ENCODE measurements at regions not wholly inside any gene's neighbourhood (a gene's known extent, or its start where the extent isn't known, plus 50 kb on each side); places are given as distances from the start of the nearest gene placed in this dataset.

- H3K4me3 ChIP-seq (ENCODE audit: extremely low read depth, insufficient read depth, low read length, poor library complexity, severe bottlenecking), result no peak overlapping the region
- 92 to 95% methylated on average over 7 to 12 of the region's 16 CpGs for WGBS, 2 experiments (ENCODE audit: insufficient coverage in 2 of 2)
- no peaks in the 10 kb centered on the region for H3K4me1 ChIP-seq (ENCODE audit: control insufficient read depth, insufficient read depth, low read length, poor library complexity, severe bottlenecking)
- no peaks in the 10 kb centered on the region for H3K36me3 ChIP-seq (ENCODE audit: control insufficient read depth, insufficient read depth, low read length)
- no peaks in the 10 kb centered on the region for H3K9me3 ChIP-seq (ENCODE audit: control insufficient read depth, low read length)
- H3K27ac ChIP-seq (ENCODE audit: low read depth, low read length, severe bottlenecking), result no peak overlapping the region
These were observed 428.5 kb downstream of the IRS2 start for GRCh38 chr13:109357751-109358471.

GRCh38 chr13:109355875-109356434 lies 430.4 kb downstream of the IRS2 start:
- Histone ChIP-seq H3K36me3 (ENCODE audit: control insufficient read depth, insufficient read depth, low read length) (no peaks in the 10 kb centered on the region), H3K27ac (ENCODE audit: low read depth, low read length, severe bottlenecking) (no peak overlapping the region), H3K4me3 (ENCODE audit: extremely low read depth, insufficient read depth, low read length, poor library complexity, severe bottlenecking) (no peak overlapping the region), H3K4me1 (ENCODE audit: control insufficient read depth, insufficient read depth, low read length, poor library complexity, severe bottlenecking) (no peaks in the 10 kb centered on the region), H3K9me3 (ENCODE audit: control insufficient read depth, low read length) (no peaks in the 10 kb centered on the region)
- 91 to 94% methylated on average over 18 of the region's 21 CpGs for WGBS, 2 experiments (ENCODE audit: insufficient coverage in 2 of 2)

GRCh38 chr13:109355166-109355565 lies 431.2 kb downstream of the IRS2 start:
- H3K27ac ChIP-seq (ENCODE audit: low read depth, low read length, severe bottlenecking), result no peak overlapping the region
- no peak overlapping the region for H3K4me3 ChIP-seq (ENCODE audit: extremely low read depth, insufficient read depth, low read length, poor library complexity, severe bottlenecking)
- WGBS, 2 experiments (ENCODE audit: insufficient coverage in 2 of 2), result no CpG with 5 or more reads among the region's 4 CpGs
- H3K36me3 ChIP-seq (ENCODE audit: control insufficient read depth, insufficient read depth, low read length), result no peaks in the 10 kb centered on the region
- no peaks in the 10 kb centered on the region for H3K4me1 ChIP-seq (ENCODE audit: control insufficient read depth, insufficient read depth, low read length, poor library complexity, severe bottlenecking)
- H3K9me3 ChIP-seq (ENCODE audit: control insufficient read depth, low read length), result no peaks in the 10 kb centered on the region

GRCh38 chr13:109351236-109351635 lies 435.1 kb downstream of the IRS2 start:
- H3K27ac ChIP-seq (ENCODE audit: low read depth, low read length, severe bottlenecking), result no peak overlapping the region
- no peaks in the 10 kb centered on the region for H3K9me3 ChIP-seq (ENCODE audit: control insufficient read depth, low read length)
- WGBS, 2 experiments (ENCODE audit: insufficient coverage in 2 of 2), result no CpG with 5 or more reads among the region's 1 CpG
- no peaks in the 10 kb centered on the region for H3K36me3 ChIP-seq (ENCODE audit: control insufficient read depth, insufficient read depth, low read length)
- H3K4me3 ChIP-seq (ENCODE audit: extremely low read depth, insufficient read depth, low read length, poor library complexity, severe bottlenecking), result no peak overlapping the region
- H3K4me1 ChIP-seq (ENCODE audit: control insufficient read depth, insufficient read depth, low read length, poor library complexity, severe bottlenecking), result peaks cover under 1% of the 10 kb centered on the region

- no peaks in the 10 kb centered on the region for H3K9me3 ChIP-seq (ENCODE audit: control insufficient read depth, low read length)
- WGBS, 2 experiments (ENCODE audit: insufficient coverage in 2 of 2), result no CpG with 5 or more reads among the region's 3 CpGs
- H3K4me1 ChIP-seq (ENCODE audit: control insufficient read depth, insufficient read depth, low read length, poor library complexity, severe bottlenecking), result peaks cover 24% of the 10 kb centered on the region
- H3K36me3 ChIP-seq (ENCODE audit: control insufficient read depth, insufficient read depth, low read length), result no peaks in the 10 kb centered on the region
- H3K27ac ChIP-seq (ENCODE audit: low read depth, low read length, severe bottlenecking), result no peak overlapping the region
- no peak overlapping the region for H3K4me3 ChIP-seq (ENCODE audit: extremely low read depth, insufficient read depth, low read length, poor library complexity, severe bottlenecking)
These were observed 437.7 kb downstream of the IRS2 start for GRCh38 chr13:109348519-109349258.

GRCh38 chr13:109346060-109346459 lies 440.3 kb downstream of the IRS2 start:
- H3K36me3 ChIP-seq (ENCODE audit: control insufficient read depth, insufficient read depth, low read length), result no peaks in the 10 kb centered on the region
- no peak overlapping the region for H3K4me3 ChIP-seq (ENCODE audit: extremely low read depth, insufficient read depth, low read length, poor library complexity, severe bottlenecking)
- WGBS, 2 experiments (ENCODE audit: insufficient coverage in 2 of 2), result 71 to 82% methylated on average over 1 of the region's 2 CpGs
- H3K4me1 ChIP-seq (ENCODE audit: control insufficient read depth, insufficient read depth, low read length, poor library complexity, severe bottlenecking), result peaks cover 24% of the 10 kb centered on the region
- peak overlapping the region; percentile 30 for H3K27ac ChIP-seq (ENCODE audit: low read depth, low read length, severe bottlenecking)
- H3K9me3 ChIP-seq (ENCODE audit: control insufficient read depth, low read length), result no peaks in the 10 kb centered on the region

GRCh38 chr13:109345433-109345941 lies 440.9 kb downstream of the IRS2 start:
- Histone ChIP-seq H3K27ac (ENCODE audit: low read depth, low read length, severe bottlenecking) (peak overlapping the region; percentile 46), H3K9me3 (ENCODE audit: control insufficient read depth, low read length) (no peaks in the 10 kb centered on the region), H3K36me3 (ENCODE audit: control insufficient read depth, insufficient read depth, low read length) (no peaks in the 10 kb centered on the region), H3K4me3 (ENCODE audit: extremely low read depth, insufficient read depth, low read length, poor library complexity, severe bottlenecking) (no peak overlapping the region), H3K4me1 (ENCODE audit: control insufficient read depth, insufficient read depth, low read length, poor library complexity, severe bottlenecking) (peaks cover 24% of the 10 kb centered on the region)
- WGBS, 2 experiments (ENCODE audit: insufficient coverage in 2 of 2), result 89 to 100% methylated on average over 5 of the region's 5 CpGs

- H3K9me3 ChIP-seq (ENCODE audit: control insufficient read depth, low read length), result no peaks in the 10 kb centered on the region
- WGBS, 2 experiments (ENCODE audit: insufficient coverage in 2 of 2), result 88 to 93% methylated on average over 7 of the region's 9 CpGs
These were observed 441.7 kb downstream of the IRS2 start for GRCh38 chr13:109344552-109345157.

GRCh38 chr13:109336730-109337129 lies 449.7 kb downstream of the IRS2 start:
- 60% methylated on average over 1 of the region's 1 CpG; no CpG with 5 or more reads in 1 of the 2 experiments for WGBS, 2 experiments (ENCODE audit: insufficient coverage in 2 of 2)
- Histone ChIP-seq H3K9me3 (ENCODE audit: control insufficient read depth, low read length) (no peaks in the 10 kb centered on the region), H3K4me1 (ENCODE audit: control insufficient read depth, insufficient read depth, low read length, poor library complexity, severe bottlenecking) (peaks cover 4% of the 10 kb centered on the region), H3K36me3 (ENCODE audit: control insufficient read depth, insufficient read depth, low read length) (no peaks in the 10 kb centered on the region), H3K27ac (ENCODE audit: low read depth, low read length, severe bottlenecking) (no peak overlapping the region), H3K4me3 (ENCODE audit: extremely low read depth, insufficient read depth, low read length, poor library complexity, severe bottlenecking) (no peak overlapping the region)

More at GRCh38 chr13:109344552-109345157, 441.7 kb downstream of the IRS2 start:
- Histone ChIP-seq H3K36me3 (ENCODE audit: control insufficient read depth, insufficient read depth, low read length) (no peaks in the 10 kb centered on the region), H3K4me3 (ENCODE audit: extremely low read depth, insufficient read depth, low read length, poor library complexity, severe bottlenecking) (no peak overlapping the region), H3K4me1 (ENCODE audit: control insufficient read depth, insufficient read depth, low read length, poor library complexity, severe bottlenecking) (peaks cover 24% of the 10 kb centered on the region), H3K27ac (ENCODE audit: low read depth, low read length, severe bottlenecking) (peak overlapping the region; percentile 52)

GRCh38 chr13:109333893-109334651 lies 452.3 kb downstream of the IRS2 start:
- 88 to 95% methylated on average over 7 of the region's 8 CpGs for WGBS, 2 experiments (ENCODE audit: insufficient coverage in 2 of 2)
- H3K4me1 ChIP-seq (ENCODE audit: control insufficient read depth, insufficient read depth, low read length, poor library complexity, severe bottlenecking), result peaks cover 4% of the 10 kb centered on the region
- H3K27ac ChIP-seq (ENCODE audit: low read depth, low read length, severe bottlenecking), result no peak overlapping the region
- H3K9me3 ChIP-seq (ENCODE audit: control insufficient read depth, low read length), result no peaks in the 10 kb centered on the region
- H3K36me3 ChIP-seq (ENCODE audit: control insufficient read depth, insufficient read depth, low read length), result no peaks in the 10 kb centered on the region
- H3K4me3 ChIP-seq (ENCODE audit: extremely low read depth, insufficient read depth, low read length, poor library complexity, severe bottlenecking), result no peak overlapping the region

Measured in mesodermal cell (in vitro differentiated cells).